A549 (cell line): ENCODE measurements at regions not wholly inside any gene's neighbourhood (a gene's known extent, or its start where the extent isn't known, plus 50 kb on each side); places are given as distances from the start of the nearest gene placed in this dataset.

ENCODE experiments used
- ATAC-seq, 2 experiments: fragments of 200-7000 bp in 1 of 2; fragments of >200 bp in 1 of 2; cut with Nextera tagmentation in 1 of 2; cut with Tn5 transposase in 1 of 2; 3 replicates each; pipeline versions ENCODE4 v1.8.0 to v1.9.1; 2018 to 2020; ENCODE audit warnings: mild to moderate bottlenecking in 1 of 2, moderate library complexity in 1 of 2
- CTCF ChIA-PET: fragments of 300-600 bp; sonication (Branson Sonifier 250); formaldehyde crosslinking; extraction: SDS; loops from one replicate; lab custom pipeline; 2021; ENCODE audit warnings: antibody characterized with exemption, inconsistent platforms; lab: Yijun Ruan, JAX
- POLR2A ChIA-PET: fragments of 350-600 bp; formaldehyde crosslinking; extraction: SDS; loops from one replicate; lab custom pipeline; 2021; ENCODE audit warnings: antibody characterized with exemption, inconsistent platforms; lab: Yijun Ruan, JAX
- DNase-seq, 2 experiments: peaks; one replicate each; pipeline versions ENCODE4 v3.0.0 to v3.0.0-alpha.2; 2011 to 2016; ENCODE audit warnings: low read depth in 1 of 2, low spot score in 1 of 2
- FAIRE-seq: peaks from 2 replicates; lab custom pipeline; 2011; peaks lifted over from hg19 to GRCh38; lab: Jason Lieb, UNC
- H3K27ac ChIP-seq, 2 experiments: fragments of >200 bp; sonication (Bioruptor Twin); formaldehyde crosslinking; 3 replicates each; pipeline ENCODE4 v1.5.1; 2016 to 2017
- H3K4me1 ChIP-seq: fragments of >200 bp; sonication (Bioruptor Twin); formaldehyde crosslinking; 3 replicates; pipeline ENCODE4 v1.6.1; 2016
- H3K4me2 ChIP-seq: fragments of >200 bp; sonication (Bioruptor Twin); formaldehyde crosslinking; 3 replicates; pipeline ENCODE4 v1.6.1; 2016
- H3K4me3 ChIP-seq: fragments of >200 bp; sonication (Bioruptor Twin); formaldehyde crosslinking; 3 replicates; pipeline ENCODE4 v1.5.1; 2016
- H3K9me3 ChIP-seq: fragments of >200 bp; sonication (Bioruptor Twin); formaldehyde crosslinking; 3 replicates; pipeline ENCODE4 v1.6.1; 2016
- ATOH8 ChIP-seq: fragments of 250-450 bp; sonication (Bioruptor Pico); IDR thresholded peaks from 2 replicates; pipeline ENCODE4 v1.5.0; 2020; ENCODE audit warnings: low read depth, mild to moderate bottlenecking, moderate library complexity
- BHLHE40 ChIP-seq: IDR thresholded peaks from 2 replicates; pipeline ENCODE4 v1.6.1; 2012; ENCODE audit warnings: low read depth, low read length, inconsistent platforms
- CBX2 ChIP-seq: fragments of 200-600 bp; sonication (generic); IDR thresholded peaks from 2 replicates; pipeline ENCODE4 v1.6.1; 2016; ENCODE audit warnings: low read depth, mild to moderate bottlenecking, borderline replicate concordance
- CEBPB ChIP-seq, 2 experiments: fragments of >200 bp in 1 of 2; sonication (Bioruptor Twin) in 1 of 2; formaldehyde crosslinking in 1 of 2; IDR thresholded peaks; 2 replicates each; pipeline ENCODE4 v1.6.1; 2012 to 2016
- CHD4 ChIP-seq: fragments of 200-600 bp; sonication (generic); IDR thresholded peaks from 2 replicates; pipeline ENCODE4 v1.6.1; 2016; ENCODE audit warnings: antibody characterized with exemption, mild to moderate bottlenecking, borderline replicate concordance
- EHF ChIP-seq: fragments of 250-450 bp; sonication (Bioruptor Pico); IDR thresholded peaks from 2 replicates; pipeline ENCODE4 v1.5.0; 2020; ENCODE audit warnings: mild to moderate bottlenecking
- GATA3 ChIP-seq: IDR thresholded peaks from 2 replicates; pipeline ENCODE4 v1.6.1; 2012; ENCODE audit warnings: borderline replicate concordance
- HDAC2 ChIP-seq: fragments of 200-600 bp; sonication (generic); IDR thresholded peaks from 2 replicates; pipeline ENCODE4 v1.6.1; 2016
- HES2 ChIP-seq: fragments of >200 bp; sonication (Bioruptor Twin); formaldehyde crosslinking; IDR thresholded peaks from 2 replicates; pipeline ENCODE4 v1.6.1; 2016
- HMGXB4 ChIP-seq: fragments of 250-450 bp; sonication (Bioruptor Pico); IDR thresholded peaks from 2 replicates; pipeline ENCODE4 v1.5.0; 2021; ENCODE audit warnings: mild to moderate bottlenecking, moderate library complexity, borderline replicate concordance
- HOXB13 ChIP-seq: fragments of 250-450 bp; sonication (Bioruptor Pico); IDR thresholded peaks from 2 replicates; pipeline ENCODE4 v1.5.0; 2020; ENCODE audit warnings: low read depth, mild to moderate bottlenecking, moderate library complexity
- POLR2A ChIP-seq: IDR thresholded peaks from 2 replicates; pipeline ENCODE4 v1.6.1; 2012; ENCODE audit warnings: mild to moderate bottlenecking, low read length
- POLR2AphosphoS2 ChIP-seq: conservative IDR thresholded peaks from 2 replicates; pipeline ENCODE4 v1.6.1; 2012; ENCODE audit warnings: low read length, improper control_type of control experiment, inconsistent platforms
- RAD21 ChIP-seq, 2 experiments: fragments of >200 bp in 1 of 2; sonication (Bioruptor Twin) in 1 of 2; formaldehyde crosslinking in 1 of 2; IDR thresholded peaks in 1 of 2; conservative IDR thresholded peaks in 1 of 2; 2 replicates in 1 of 2; 3 replicates in 1 of 2; pipeline ENCODE4 v1.6.1; 2012 to 2018; ENCODE audit warnings: inconsistent platforms in 1 of 2
- RARB ChIP-seq: fragments of 250-450 bp; sonication (Bioruptor Pico); IDR thresholded peaks from 2 replicates; pipeline ENCODE4 v1.8.0; 2021; ENCODE audit warnings: mild to moderate bottlenecking, moderate library complexity
- RCOR1 ChIP-seq: fragments of 150-350 bp; IDR thresholded peaks from 2 replicates; pipeline ENCODE4 v1.6.1; 2014; ENCODE audit warnings: antibody characterized with exemption, low read length, low read depth
- REST ChIP-seq: fragments of 200-600 bp; sonication (generic); IDR thresholded peaks from 2 replicates; pipeline ENCODE4 v1.6.1; 2016; ENCODE audit warnings: antibody characterized with exemption, mild to moderate bottlenecking, moderate library complexity
- SREBF2 ChIP-seq: fragments of 450-650 bp; IDR thresholded peaks from 2 replicates; pipeline ENCODE4 v1.6.1; 2014; ENCODE audit warnings: mild to moderate bottlenecking, moderate library complexity
- ZFP36 ChIP-seq: fragments of 450-650 bp; IDR thresholded peaks from 2 replicates; pipeline ENCODE4 v1.6.1; 2014; ENCODE audit warnings: borderline replicate concordance; ENCODE audit not compliant: partially characterized antibody
- WGBS: methylation state at CpG from one replicate; pipeline ENCODE4 v1.1.6; 2017; ENCODE audit errors: missing lambda C conversion rate; 5-methylcytosine and 5-hydroxymethylcytosine counted together

- FAIRE-seq (no peak), DNase-seq (no peak)
- no peak overlapping the region for H3K4me3 ChIP-seq
- no peak for TF ChIP-seq RARB (CRISPR knock-in tag)
- no peak for TF ChIP-seq REST
- no peak for TF ChIP-seq POLR2A
- no peak for TF ChIP-seq HOXB13 (CRISPR knock-in tag)
- no peak for TF ChIP-seq HMGXB4 (CRISPR knock-in tag)
- TF ChIP-seq EHF (CRISPR knock-in tag) = no peak
- no peak for TF ChIP-seq RAD21 (conservative IDR thresholded peaks at IDR 0.05 in 1 of 2, IDR thresholded peaks at IDR 0.05 in 1 of 2)
- no peak for TF ChIP-seq HDAC2
- TF ChIP-seq RCOR1 = no peak
- no peak for TF ChIP-seq SREBF2
- TF ChIP-seq GATA3 = no peak
- TF ChIP-seq, all 56 proteins: peak for 0
- Histone ChIP-seq H3K4me2 (no peak overlapping the region), H3K27ac (no peak overlapping the region), H3K9me3 (no peaks in the 10 kb centered on the region), H3K4me1 (no peaks in the 10 kb centered on the region)
- 81% methylated on average over 8 of the region's 8 CpGs for WGBS
- ChIA-PET POLR2A (no interaction called here), CTCF (no interaction called here)
- ATAC-seq = no peak
These were observed 121.7 kb upstream of the TLE3 start for GRCh38 chr15:70219256-70219895.

- Histone ChIP-seq H3K9me3 (no peaks in the 10 kb centered on the region), H3K27ac (no peak overlapping the region), H3K4me1 (no peaks in the 10 kb centered on the region), H3K4me3 (no peak overlapping the region), H3K4me2 (no peak overlapping the region)
- FAIRE-seq (no peak), DNase-seq (no peak), ATAC-seq (no peak)
- POLR2A ChIA-PET = no interaction called here
- CTCF ChIA-PET = interaction anchor here (0.6 to 1.1 kb wide), 3 partner anchors 10 to 36 kb away, joined by 4 read pairs; no protein-coding TSS in a partner anchor
- 63% methylated on average over 7 of the region's 7 CpGs for WGBS
- TF ChIP-seq CHD4 (no peak), ATOH8 (CRISPR knock-in tag) (no peak), POLR2AphosphoS2 (no peak)
These were observed 119.8 kb upstream of the TLE3 start for GRCh38 chr15:70217226-70218160.

GRCh38 chr15:70215951-70216350 is 118.2 kb upstream of the TLE3 start:
- WGBS = 72% methylated on average over 5 of the region's 5 CpGs
- H3K4me3 ChIP-seq = no peak overlapping the region
- FAIRE-seq (no peak), ATAC-seq (no peak), DNase-seq (no peak)
- TF ChIP-seq CEBPB (IDR thresholded peaks at IDR 0.05) (no peak), ZFP36 (no peak), CBX2 (no peak), HES2 (no peak), HMGXB4 (CRISPR knock-in tag) (no peak), BHLHE40 (no peak), SREBF2 (no peak)
- H3K4me1 ChIP-seq = no peaks in the 10 kb centered on the region
- no peak overlapping the region for H3K27ac ChIP-seq
- no peaks in the 10 kb centered on the region for H3K9me3 ChIP-seq
- ChIA-PET CTCF (no interaction called here), POLR2A (no interaction called here)
- no peak overlapping the region for H3K4me2 ChIP-seq
